ENCODE measurements at regions not wholly inside any gene's neighbourhood (a gene's known extent, or its start where the extent isn't known, plus 50 kb on each side); places are given as distances from the start of the nearest gene placed in this dataset.
"Not testable (repeated sequence)": the region's sequence is repeated elsewhere in the genome, so short reads cannot be mapped to it uniquely, and the experiment has no call there.

- not testable (repeated sequence) for H3K79me1 ChIP-seq (ENCODE audit: low read length); H4K5ac ChIP-seq (ENCODE audit: low read length); H3K27me3 ChIP-seq (ENCODE audit: insufficient read depth, low read length, poor library complexity); H2BK15ac ChIP-seq (replicated peaks; ENCODE audit: low read depth); H3K4me3 ChIP-seq (ENCODE audit: low read length); H3K23ac ChIP-seq (ENCODE audit: low read length); H2AK5ac ChIP-seq (ENCODE audit: low read length); H3K18ac ChIP-seq (ENCODE audit: low read length); H3K4me2 ChIP-seq (ENCODE audit: low read length); H3K36me3 ChIP-seq (ENCODE audit: control insufficient read depth, insufficient read depth, low read length); DNase-seq; H3K79me2 ChIP-seq (ENCODE audit: control insufficient read depth, insufficient read depth, low read length); H4K8ac ChIP-seq (ENCODE audit: low read depth, low read length); H3K27ac ChIP-seq (ENCODE audit: low read depth, low read length); H3K4ac ChIP-seq (ENCODE audit: low read depth, low read length); H2BK120ac ChIP-seq (ENCODE audit: low read depth, low read length); H3K56ac ChIP-seq (ENCODE audit: low read length); H3K4me1 ChIP-seq (ENCODE audit: control insufficient read depth, low read depth, low read length); H2BK5ac ChIP-seq (ENCODE audit: low read length); H3K9ac ChIP-seq (ENCODE audit: low read length)
- no CpG with 5 or more reads among the region's 3 CpGs for WGBS (ENCODE audit: extremely low coverage, insufficient coverage, low lambda C conversion rate)
Observed at GRCh38 chr7:65616111-65616510, 242.5 kb downstream of the ZNF92 start.

GRCh38 chr7:65620216-65620615, 246.6 kb downstream of the ZNF92 start:
- H3K18ac ChIP-seq (ENCODE audit: low read length); H2BK120ac ChIP-seq (ENCODE audit: low read depth, low read length); H4K8ac ChIP-seq (ENCODE audit: low read depth, low read length); H2AK5ac ChIP-seq (ENCODE audit: low read length); DNase-seq; H3K4me1 ChIP-seq (ENCODE audit: control insufficient read depth, low read depth, low read length); H3K4me2 ChIP-seq (ENCODE audit: low read length); H2BK15ac ChIP-seq (replicated peaks; ENCODE audit: low read depth); H3K79me1 ChIP-seq (ENCODE audit: low read length); H3K4me3 ChIP-seq (ENCODE audit: low read length); H3K23ac ChIP-seq (ENCODE audit: low read length); H4K5ac ChIP-seq (ENCODE audit: low read length); H3K79me2 ChIP-seq (ENCODE audit: control insufficient read depth, insufficient read depth, low read length); H2BK5ac ChIP-seq (ENCODE audit: low read length); H3K27ac ChIP-seq (ENCODE audit: low read depth, low read length); H3K56ac ChIP-seq (ENCODE audit: low read length); H3K36me3 ChIP-seq (ENCODE audit: control insufficient read depth, insufficient read depth, low read length); H3K4ac ChIP-seq (ENCODE audit: low read depth, low read length); H3K27me3 ChIP-seq (ENCODE audit: insufficient read depth, low read length, poor library complexity); H3K9ac ChIP-seq (ENCODE audit: low read length): not testable (repeated sequence)
- no CpG with 5 or more reads among the region's 5 CpGs for WGBS (ENCODE audit: extremely low coverage, insufficient coverage, low lambda C conversion rate)

- no CpG with 5 or more reads among the region's 6 CpGs for WGBS (ENCODE audit: extremely low coverage, insufficient coverage, low lambda C conversion rate)
- not testable (repeated sequence) for H4K5ac ChIP-seq (ENCODE audit: low read length); H3K79me1 ChIP-seq (ENCODE audit: low read length); H3K79me2 ChIP-seq (ENCODE audit: control insufficient read depth, insufficient read depth, low read length); H3K4ac ChIP-seq (ENCODE audit: low read depth, low read length); H3K23ac ChIP-seq (ENCODE audit: low read length); H2AK5ac ChIP-seq (ENCODE audit: low read length); H3K36me3 ChIP-seq (ENCODE audit: control insufficient read depth, insufficient read depth, low read length); H3K18ac ChIP-seq (ENCODE audit: low read length); H3K27ac ChIP-seq (ENCODE audit: low read depth, low read length); H2BK5ac ChIP-seq (ENCODE audit: low read length); H3K4me2 ChIP-seq (ENCODE audit: low read length); H2BK120ac ChIP-seq (ENCODE audit: low read depth, low read length); H3K4me1 ChIP-seq (ENCODE audit: control insufficient read depth, low read depth, low read length); DNase-seq; H3K9ac ChIP-seq (ENCODE audit: low read length); H2BK15ac ChIP-seq (replicated peaks; ENCODE audit: low read depth); H3K4me3 ChIP-seq (ENCODE audit: low read length); H3K27me3 ChIP-seq (ENCODE audit: insufficient read depth, low read length, poor library complexity); H4K8ac ChIP-seq (ENCODE audit: low read depth, low read length); H3K56ac ChIP-seq (ENCODE audit: low read length)
Observed at GRCh38 chr7:65621580-65622201, 248.0 kb downstream of the ZNF92 start.

GRCh38 chr7:65631236-65631635, 241.6 kb upstream of the VKORC1L1 start:
- H3K23ac ChIP-seq (ENCODE audit: low read length); H3K4me1 ChIP-seq (ENCODE audit: control insufficient read depth, low read depth, low read length); H4K5ac ChIP-seq (ENCODE audit: low read length); H3K27ac ChIP-seq (ENCODE audit: low read depth, low read length); H3K9ac ChIP-seq (ENCODE audit: low read length); DNase-seq; H3K4ac ChIP-seq (ENCODE audit: low read depth, low read length); H3K79me1 ChIP-seq (ENCODE audit: low read length); H4K8ac ChIP-seq (ENCODE audit: low read depth, low read length); H3K18ac ChIP-seq (ENCODE audit: low read length); H2BK5ac ChIP-seq (ENCODE audit: low read length); H3K4me2 ChIP-seq (ENCODE audit: low read length); H2BK120ac ChIP-seq (ENCODE audit: low read depth, low read length); H2BK15ac ChIP-seq (replicated peaks; ENCODE audit: low read depth); H3K56ac ChIP-seq (ENCODE audit: low read length); H2AK5ac ChIP-seq (ENCODE audit: low read length); H3K27me3 ChIP-seq (ENCODE audit: insufficient read depth, low read length, poor library complexity); H3K79me2 ChIP-seq (ENCODE audit: control insufficient read depth, insufficient read depth, low read length); H3K36me3 ChIP-seq (ENCODE audit: control insufficient read depth, insufficient read depth, low read length); H3K4me3 ChIP-seq (ENCODE audit: low read length): not testable (repeated sequence)
- no CpG with 5 or more reads among the region's 1 CpG for WGBS (ENCODE audit: extremely low coverage, insufficient coverage, low lambda C conversion rate)

GRCh38 chr7:65633587-65634404, 239.1 kb upstream of the VKORC1L1 start:
- H2BK15ac ChIP-seq (replicated peaks; ENCODE audit: low read depth); H3K4me1 ChIP-seq (ENCODE audit: control insufficient read depth, low read depth, low read length); H4K5ac ChIP-seq (ENCODE audit: low read length); H2AK5ac ChIP-seq (ENCODE audit: low read length); H3K18ac ChIP-seq (ENCODE audit: low read length); H3K56ac ChIP-seq (ENCODE audit: low read length); H3K9ac ChIP-seq (ENCODE audit: low read length); DNase-seq; H3K4me3 ChIP-seq (ENCODE audit: low read length); H3K27me3 ChIP-seq (ENCODE audit: insufficient read depth, low read length, poor library complexity); H3K36me3 ChIP-seq (ENCODE audit: control insufficient read depth, insufficient read depth, low read length); H3K79me1 ChIP-seq (ENCODE audit: low read length); H3K23ac ChIP-seq (ENCODE audit: low read length); H3K79me2 ChIP-seq (ENCODE audit: control insufficient read depth, insufficient read depth, low read length); H3K4ac ChIP-seq (ENCODE audit: low read depth, low read length); H2BK5ac ChIP-seq (ENCODE audit: low read length); H2BK120ac ChIP-seq (ENCODE audit: low read depth, low read length); H3K27ac ChIP-seq (ENCODE audit: low read depth, low read length); H4K8ac ChIP-seq (ENCODE audit: low read depth, low read length); H3K4me2 ChIP-seq (ENCODE audit: low read length): not testable (repeated sequence)
- WGBS (ENCODE audit: extremely low coverage, insufficient coverage, low lambda C conversion rate): no CpG with 5 or more reads among the region's 10 CpGs

Measured in mesendoderm (in vitro differentiated cells).